Esophagus muscularis mucosa (tissue), 4 donors: ENCODE measurements at regions not wholly inside any gene's neighbourhood (a gene's known extent, or its start where the extent isn't known, plus 50 kb on each side); places are given as distances from the start of the nearest gene placed in this dataset.
"Not testable (repeated sequence)": the region's sequence is repeated elsewhere in the genome, so short reads cannot be mapped to it uniquely, and the experiment has no call there.

ENCODE experiments used
- DNase-seq: peaks from one replicate; pipeline ENCODE4 v3.0.0-alpha.2; 2017; ENCODE audit errors: extremely low spot score
- H3K27ac ChIP-seq, 4 donors: fragments of 200-600 bp; sonication (generic); replicated peaks in 1 of 4; 1 replicate in 3 of 4; 2 replicates in 1 of 4; pipeline ENCODE4 v1.5.1; 2016 to 2019; ENCODE audit warnings: mild to moderate bottlenecking in 1 of 4
- H3K27me3 ChIP-seq, 4 donors: fragments of 200-600 bp; sonication (generic); one replicate each; pipeline versions ENCODE4 v1.5.1 to v1.6.0; 2016 to 2019
- H3K36me3 ChIP-seq, 4 donors: fragments of 200-600 bp; sonication (generic); one replicate each; pipeline ENCODE4 v1.5.1; 2016 to 2019
- H3K4me1 ChIP-seq, 4 donors: fragments of 200-600 bp; sonication (generic); one replicate each; pipeline ENCODE4 v1.5.1; 2016 to 2019
- H3K4me3 ChIP-seq, 4 donors: fragments of 200-600 bp; sonication (generic); 1 replicate in 2 of 4; 2 replicates in 2 of 4; pipeline ENCODE4 v1.5.1; 2016 to 2019; ENCODE audit warnings: mild to moderate bottlenecking in 4 of 4, moderate library complexity in 1 of 4
- H3K9me3 ChIP-seq, 4 donors: fragments of 200-600 bp; sonication (generic); 1 replicate in 3 of 4; 2 replicates in 1 of 4; pipeline ENCODE4 v1.5.1; 2016 to 2019
- EP300 ChIP-seq: sonication (generic); formaldehyde crosslinking; IDR thresholded peaks from one replicate; pipeline ENCODE4 v1.6.1; 2017; ENCODE audit warnings: antibody characterized with exemption
- POLR2A ChIP-seq: fragments of 450-650 bp; IDR thresholded peaks from one replicate; pipeline ENCODE4 v1.6.1; 2017; ENCODE audit warnings: antibody characterized with exemption, moderate library complexity, mild to moderate bottlenecking, low read depth
- POLR2AphosphoS5 ChIP-seq, 2 donors: sonication (generic); formaldehyde crosslinking; IDR thresholded peaks; one replicate each; pipeline ENCODE4 v1.6.1; 2017; ENCODE audit warnings: antibody characterized with exemption in 2 of 2
- WGBS: methylation state at CpG from one replicate; pipeline ENCODE4 v1.1.5; 2018; 5-methylcytosine and 5-hydroxymethylcytosine counted together
- intact Hi-C: fragments of 100-400 bp; cut with DNase I; formaldehyde crosslinking; loops from one replicate; pipeline ENCODE4 v1.15.1; 2023
- TF ChIP-seq, protein P1 (sequence below), 3 experiments: fragments of 200-600 bp in 2 of 3; fragments of 450-650 bp in 1 of 3; sonication (generic) in 2 of 3; IDR thresholded peaks; one replicate each; pipeline ENCODE4 v1.5.1; 2017 to 2019; ENCODE audit warnings: antibody characterized with exemption in 3 of 3, mild to moderate bottlenecking in 2 of 3, moderate library complexity in 1 of 3

DNA sequence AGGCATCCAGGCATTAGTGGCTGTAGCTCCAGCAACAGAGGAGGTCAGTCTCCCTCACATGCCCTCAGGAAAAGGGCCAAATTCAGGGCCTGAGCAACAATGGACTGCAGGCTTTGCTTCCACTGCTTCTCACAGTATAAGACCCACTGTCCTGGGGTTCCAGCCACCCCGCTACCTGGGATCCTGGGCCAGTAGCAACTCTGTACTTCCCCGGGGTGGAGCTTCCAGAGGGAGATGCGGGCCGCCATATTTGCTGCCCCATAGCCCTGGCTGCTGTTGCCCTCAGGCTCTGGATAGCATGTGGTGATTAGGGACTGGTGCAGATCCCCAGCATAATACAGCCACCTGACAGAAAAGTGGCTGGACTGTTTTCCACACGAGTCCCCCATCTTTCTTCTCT, 201.1 kb upstream of the POGK start:
- Histone ChIP-seq H3K9me3 (peaks cover 0 to 9% (median 0%) of the 10 kb centered on the region in 4 donors), H3K36me3 (no peaks in the 10 kb centered on the region), H3K4me1 (no peaks in the 10 kb centered on the region), H3K27me3 (peaks cover 0 to 7% (median 0%) of the 10 kb centered on the region in 4 donors), H3K27ac (no peak overlapping the region), H3K4me3 (no peak overlapping the region)
- intact Hi-C loops: no loop called here
- DNase-seq: no peak
- 80% methylated on average over 4 of the region's 5 CpGs for WGBS
- TF ChIP-seq POLR2AphosphoS5 (IDR thresholded peaks at IDR 0.05) (no peak), EP300 (no peak), POLR2A (no peak)
- TF ChIP-seq, protein P1, sequence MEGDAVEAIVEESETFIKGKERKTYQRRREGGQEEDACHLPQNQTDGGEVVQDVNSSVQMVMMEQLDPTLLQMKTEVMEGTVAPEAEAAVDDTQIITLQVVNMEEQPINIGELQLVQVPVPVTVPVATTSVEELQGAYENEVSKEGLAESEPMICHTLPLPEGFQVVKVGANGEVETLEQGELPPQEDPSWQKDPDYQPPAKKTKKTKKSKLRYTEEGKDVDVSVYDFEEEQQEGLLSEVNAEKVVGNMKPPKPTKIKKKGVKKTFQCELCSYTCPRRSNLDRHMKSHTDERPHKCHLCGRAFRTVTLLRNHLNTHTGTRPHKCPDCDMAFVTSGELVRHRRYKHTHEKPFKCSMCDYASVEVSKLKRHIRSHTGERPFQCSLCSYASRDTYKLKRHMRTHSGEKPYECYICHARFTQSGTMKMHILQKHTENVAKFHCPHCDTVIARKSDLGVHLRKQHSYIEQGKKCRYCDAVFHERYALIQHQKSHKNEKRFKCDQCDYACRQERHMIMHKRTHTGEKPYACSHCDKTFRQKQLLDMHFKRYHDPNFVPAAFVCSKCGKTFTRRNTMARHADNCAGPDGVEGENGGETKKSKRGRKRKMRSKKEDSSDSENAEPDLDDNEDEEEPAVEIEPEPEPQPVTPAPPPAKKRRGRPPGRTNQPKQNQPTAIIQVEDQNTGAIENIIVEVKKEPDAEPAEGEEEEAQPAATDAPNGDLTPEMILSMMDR (IDR thresholded peaks at IDR 0.05): no peak

DNA sequence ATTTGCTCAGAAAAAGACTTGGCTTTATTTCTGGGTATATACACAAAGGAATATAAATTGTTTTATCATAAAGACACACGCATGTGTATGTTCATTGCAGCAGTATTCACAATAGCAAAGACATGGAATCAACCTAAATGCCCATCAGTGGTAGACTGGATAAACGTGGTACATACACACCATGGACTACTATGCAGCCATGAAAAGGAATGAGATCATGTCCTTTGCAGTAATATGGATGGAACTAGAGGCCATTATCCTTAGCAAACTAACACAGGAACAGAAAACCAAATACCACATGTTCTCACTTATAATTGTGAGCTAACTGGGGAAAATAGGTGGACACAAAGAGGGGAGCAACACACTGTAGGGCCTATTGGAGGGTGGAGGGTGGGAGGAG, 182.0 kb upstream of the POGK start:
- DNase-seq, H3K27me3 ChIP-seq, intact Hi-C loops, H3K4me1 ChIP-seq, H3K36me3 ChIP-seq, H3K9me3 ChIP-seq, H3K4me3 ChIP-seq, H3K27ac ChIP-seq: not testable (repeated sequence)
- WGBS: 81% methylated on average over 2 of the region's 2 CpGs

DNA sequence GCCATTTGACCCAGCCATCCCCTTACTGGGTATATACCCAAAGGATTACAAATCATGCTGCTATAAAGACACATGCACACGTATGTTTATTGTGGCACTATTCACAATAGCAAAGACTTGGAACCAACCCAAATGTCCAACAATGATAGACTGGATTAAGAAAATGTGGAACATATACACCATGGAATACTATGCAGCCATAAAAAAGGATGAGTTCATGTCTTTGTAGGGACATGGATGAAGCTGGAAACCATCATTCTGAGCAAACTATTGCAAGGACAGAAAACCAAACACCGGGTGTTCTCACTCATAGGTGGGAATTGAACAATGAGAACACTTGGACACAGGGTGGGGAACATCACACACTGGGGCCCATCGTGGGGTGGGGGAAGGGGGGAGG, 172.5 kb upstream of the POGK start:
- H3K27ac ChIP-seq, H3K9me3 ChIP-seq, H3K4me1 ChIP-seq, intact Hi-C loops, H3K4me3 ChIP-seq, H3K36me3 ChIP-seq, H3K27me3 ChIP-seq, DNase-seq: not testable (repeated sequence)
- 67% methylated on average over 2 of the region's 3 CpGs for WGBS

DNA sequence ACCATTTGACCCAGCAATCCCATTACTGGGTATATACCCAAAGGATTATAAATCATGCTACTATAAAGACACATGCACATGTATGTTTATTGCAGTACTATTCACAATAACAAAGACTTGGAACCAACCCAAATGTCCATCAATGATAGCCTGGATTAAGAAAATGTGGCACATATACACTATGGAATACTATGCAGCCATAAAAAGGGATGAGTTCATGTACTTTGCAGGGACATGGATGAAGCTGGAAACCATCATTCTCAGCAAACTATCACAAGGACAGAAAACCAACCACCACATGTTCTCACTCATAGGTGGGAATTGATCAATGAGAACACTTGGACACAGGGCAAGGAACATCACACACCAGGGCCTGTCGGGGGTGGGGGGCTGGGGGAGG, 171.7 kb upstream of the POGK start:
- WGBS: 86% methylated on average over 1 of the region's 1 CpG

DNA sequence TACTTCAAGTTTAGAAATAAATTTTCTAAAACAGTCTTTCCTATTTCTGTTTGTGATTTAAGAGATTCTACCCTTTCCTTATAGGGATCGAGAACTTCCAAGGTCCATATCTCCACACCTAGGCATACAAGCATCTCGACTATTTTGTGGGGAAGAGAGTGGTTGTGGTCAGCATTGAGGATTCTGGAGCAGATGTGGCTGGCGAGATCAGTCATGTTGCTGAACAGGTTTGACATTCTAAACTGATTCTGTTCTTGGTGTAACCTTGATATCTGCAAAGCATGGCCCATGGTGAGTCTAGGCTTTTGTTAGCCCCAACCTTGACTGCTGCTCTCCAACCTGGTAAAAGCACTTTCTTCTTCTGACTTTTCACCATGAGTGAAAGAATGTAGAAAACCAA, 167.6 kb upstream of the POGK start:
- Histone ChIP-seq H3K4me1 (no peaks in the 10 kb centered on the region), H3K27me3 (no peaks in the 10 kb centered on the region), H3K4me3 (no peak overlapping the region), H3K27ac (no peak overlapping the region), H3K9me3 (no peaks in the 10 kb centered on the region), H3K36me3 (no peaks in the 10 kb centered on the region)
- no peak for TF ChIP-seq POLR2A
- intact Hi-C loops: no loop called here
- 81% methylated on average over 2 of the region's 3 CpGs for WGBS
- DNase-seq: no peak

More for the DNA sequence above, 171.7 kb upstream of the POGK start:
- H3K4me3 ChIP-seq, H3K4me1 ChIP-seq, H3K27me3 ChIP-seq, H3K9me3 ChIP-seq, DNase-seq, H3K27ac ChIP-seq, H3K36me3 ChIP-seq, intact Hi-C loops: not testable (repeated sequence)

DNA sequence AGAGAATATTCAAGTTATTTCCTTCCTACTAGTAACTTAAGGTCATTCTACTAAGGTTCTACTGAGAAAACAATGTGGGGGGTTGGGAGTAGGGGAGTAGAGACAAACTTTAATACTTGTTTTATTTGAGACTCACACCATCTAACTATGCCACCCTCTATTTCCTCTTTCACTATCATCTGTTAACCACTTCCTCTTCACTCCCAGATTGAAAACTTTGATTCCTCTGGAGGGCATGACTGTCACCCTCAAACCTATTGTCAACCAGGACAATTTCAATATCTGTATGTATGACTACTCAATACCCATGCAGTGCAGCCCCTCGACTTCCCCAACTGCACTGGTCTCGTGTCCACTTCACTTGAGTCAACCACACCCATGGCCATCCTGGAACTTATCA, 165.6 kb upstream of the POGK start:
- WGBS: 74% methylated on average over 2 of the region's 2 CpGs
- intact Hi-C loops: no loop called here

DNA sequence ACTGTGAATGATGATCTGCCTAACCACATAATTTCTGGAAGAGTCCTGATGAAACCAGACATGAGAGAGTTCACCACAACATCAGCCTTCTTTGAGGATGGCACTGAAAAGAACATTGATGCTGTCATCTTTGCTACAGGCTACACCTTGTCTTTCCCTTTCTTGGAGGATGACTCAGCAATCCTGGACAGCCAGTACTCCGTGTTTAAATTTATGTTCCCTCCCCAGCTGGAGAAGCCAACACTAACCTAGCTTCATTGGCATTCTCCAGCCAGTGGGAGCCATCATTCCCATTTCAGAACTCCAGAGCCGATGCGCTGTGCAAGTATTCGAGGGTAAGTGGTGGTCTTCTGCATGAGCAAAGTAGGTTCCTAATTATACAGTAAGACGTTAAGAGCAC, 164.1 kb upstream of the POGK start:
- no peaks in the 10 kb centered on the region for H3K4me1 ChIP-seq
- no peak overlapping the region for H3K27ac ChIP-seq
- intact Hi-C loops: no loop called here
- 77% methylated on average over 5 of the region's 5 CpGs for WGBS
- TF ChIP-seq POLR2AphosphoS5 (IDR thresholded peaks at IDR 0.05) (no peak), POLR2A (no peak)
- no peaks in the 10 kb centered on the region for H3K36me3 ChIP-seq
- no peaks in the 10 kb centered on the region for H3K27me3 ChIP-seq
- no peak for DNase-seq
- H3K4me3 ChIP-seq: no peak overlapping the region
- H3K9me3 ChIP-seq: no peaks in the 10 kb centered on the region

More for the DNA sequence above, 165.6 kb upstream of the POGK start:
- no peaks in the 10 kb centered on the region for H3K9me3 ChIP-seq
- no peak for DNase-seq
- H3K27ac ChIP-seq: no peak overlapping the region
- TF ChIP-seq, protein P1 (IDR thresholded peaks at IDR 0.05): no peak
- TF ChIP-seq POLR2AphosphoS5 (IDR thresholded peaks at IDR 0.05) (no peak), EP300 (no peak), POLR2A (no peak)
- no peaks in the 10 kb centered on the region for H3K4me1 ChIP-seq
- no peaks in the 10 kb centered on the region for H3K36me3 ChIP-seq
- no peak overlapping the region for H3K4me3 ChIP-seq
- H3K27me3 ChIP-seq: no peaks in the 10 kb centered on the region
